ENCODE measurements at regions not wholly inside any gene's neighbourhood (a gene's known extent, or its start where the extent isn't known, plus 50 kb on each side); places are given as distances from the start of the nearest gene placed in this dataset.

GRCh38 chr19:33988601-33989000 lies 183.7 kb upstream of the LSM14A start:
- H3K4me3 ChIP-seq (ENCODE audit: low read depth, low read length), result no peak overlapping the region
- no peak for TF ChIP-seq CTCF (IDR thresholded peaks at IDR 0.05; ENCODE audit: low read depth, low read length)

GRCh38 chr19:33997690-33998089 lies 174.6 kb upstream of the LSM14A start:
- TF ChIP-seq CTCF (IDR thresholded peaks at IDR 0.05; ENCODE audit: low read depth, low read length), result no peak
- H3K4me3 ChIP-seq (ENCODE audit: low read depth, low read length), result no peak overlapping the region

- no peak for TF ChIP-seq CTCF (IDR thresholded peaks at IDR 0.05; ENCODE audit: low read depth, low read length)
- no peak overlapping the region for H3K4me3 ChIP-seq (ENCODE audit: low read depth, low read length)
Measured at GRCh38 chr19:33998302-33998701, 174.0 kb upstream of the LSM14A start.

- no peak overlapping the region for H3K4me3 ChIP-seq (ENCODE audit: low read depth, low read length)
- TF ChIP-seq CTCF (IDR thresholded peaks at IDR 0.05; ENCODE audit: low read depth, low read length), result no peak
Measured at GRCh38 chr19:33998739-33999345, 173.5 kb upstream of the LSM14A start.

- H3K4me3 ChIP-seq (ENCODE audit: low read depth, low read length), result no peak overlapping the region
- TF ChIP-seq CTCF (IDR thresholded peaks at IDR 0.05; ENCODE audit: low read depth, low read length), result no peak
Measured at GRCh38 chr19:34017024-34017423, 155.3 kb upstream of the LSM14A start.

GRCh38 chr19:34017601-34018000 lies 154.7 kb upstream of the LSM14A start:
- no peak overlapping the region for H3K4me3 ChIP-seq (ENCODE audit: low read depth, low read length)
- no peak for TF ChIP-seq CTCF (IDR thresholded peaks at IDR 0.05; ENCODE audit: low read depth, low read length)

- TF ChIP-seq CTCF (IDR thresholded peaks at IDR 0.05; ENCODE audit: low read depth, low read length), result no peak
- H3K4me3 ChIP-seq (ENCODE audit: low read depth, low read length), result no peak overlapping the region
Measured at GRCh38 chr19:34018546-34018945, 153.8 kb upstream of the LSM14A start.

All from WI38 (cell line).